ENCODE measurements at regions not wholly inside any gene's neighbourhood (a gene's known extent, or its start where the extent isn't known, plus 50 kb on each side); places are given as distances from the start of the nearest gene placed in this dataset.

DNA sequence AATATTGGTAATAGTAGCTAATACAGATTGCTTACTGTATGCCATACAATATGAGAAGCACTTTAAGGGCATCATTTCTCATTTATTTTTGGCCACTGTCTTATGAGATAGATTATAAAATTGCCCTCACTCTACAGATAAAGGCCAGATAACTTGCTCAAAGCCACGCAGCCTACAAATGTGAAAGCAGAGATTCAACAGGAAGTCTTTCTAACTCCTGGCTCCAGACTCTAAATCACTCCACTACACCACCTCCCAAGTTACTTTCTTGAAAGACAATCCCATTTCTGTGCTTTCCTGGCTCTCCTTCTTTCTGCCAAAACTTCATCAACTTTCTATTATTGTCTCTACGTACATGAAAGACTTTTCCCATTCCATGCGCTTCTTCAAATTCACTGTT is 194.7 kb downstream of the FBXO8 start:
- H3K9me3 ChIP-seq (ENCODE audit: control insufficient read depth in 2 of 2, low read length in 2 of 2) = no peaks in the 10 kb centered on the region
- H3K27ac Mint-ChIP-seq = peak overlapping the region in 1 of 3 donors; percentile 63
- H3K4me1 Mint-ChIP-seq = peaks cover 0 to 5% (median 0%) of the 10 kb centered on the region in 4 donors
- H3K9me3 Mint-ChIP-seq = peaks cover 0 to 12% (median 0%) of the 10 kb centered on the region in 7 donors
- no peak overlapping the region for H3K4me3 ChIP-seq (ENCODE audit: low read depth, low read length)
- H3K27me3 Mint-ChIP-seq = no peaks in the 10 kb centered on the region
- no peaks in the 10 kb centered on the region for H3K27me3 ChIP-seq (ENCODE audit: control insufficient read depth, insufficient read depth, low read length)
- no peak overlapping the region for H3K4me3 Mint-ChIP-seq
- H3K36me3 ChIP-seq (ENCODE audit: control insufficient read depth, insufficient read depth, low read length) = no peaks in the 10 kb centered on the region
- no peak for DNase-seq
- ATAC-seq (ENCODE audit: low read depth in 2 of 2) = no peak
- no peak overlapping the region for H3K27ac ChIP-seq (ENCODE audit: insufficient read depth, low read length, poor library complexity, severe bottlenecking)
- H3K4me1 ChIP-seq (ENCODE audit: control insufficient read depth, insufficient read depth, low read length, poor library complexity, severe bottlenecking) = no peaks in the 10 kb centered on the region
- no peaks in the 10 kb centered on the region for H3K36me3 Mint-ChIP-seq

GRCh38 chr4:174086829-174087799 is 196.4 kb downstream of the FBXO8 start:
- Histone ChIP-seq H3K4me1 (ENCODE audit: control insufficient read depth, insufficient read depth, low read length, poor library complexity, severe bottlenecking) (no peaks in the 10 kb centered on the region), H3K9me3 (ENCODE audit: control insufficient read depth in 2 of 2, low read length in 2 of 2) (no peaks in the 10 kb centered on the region), H3K36me3 (ENCODE audit: control insufficient read depth, insufficient read depth, low read length) (no peaks in the 10 kb centered on the region), H3K4me3 (ENCODE audit: low read depth, low read length) (no peak overlapping the region), H3K27me3 (ENCODE audit: control insufficient read depth, insufficient read depth, low read length) (no peaks in the 10 kb centered on the region), H3K27ac (ENCODE audit: insufficient read depth, low read length, poor library complexity, severe bottlenecking) (no peak overlapping the region)
- Mint-ChIP-seq H3K4me3 (no peak overlapping the region), H3K27ac (no peak overlapping the region), H3K36me3 (no peaks in the 10 kb centered on the region), H3K9me3 (peaks cover 0 to 6% (median 0%) of the 10 kb centered on the region in 7 donors), H3K27me3 (no peaks in the 10 kb centered on the region), H3K4me1 (peaks cover 0 to 5% (median 0%) of the 10 kb centered on the region in 4 donors)
- DNase-seq (no peak), ATAC-seq (ENCODE audit: low read depth in 2 of 2) (no peak)

DNA sequence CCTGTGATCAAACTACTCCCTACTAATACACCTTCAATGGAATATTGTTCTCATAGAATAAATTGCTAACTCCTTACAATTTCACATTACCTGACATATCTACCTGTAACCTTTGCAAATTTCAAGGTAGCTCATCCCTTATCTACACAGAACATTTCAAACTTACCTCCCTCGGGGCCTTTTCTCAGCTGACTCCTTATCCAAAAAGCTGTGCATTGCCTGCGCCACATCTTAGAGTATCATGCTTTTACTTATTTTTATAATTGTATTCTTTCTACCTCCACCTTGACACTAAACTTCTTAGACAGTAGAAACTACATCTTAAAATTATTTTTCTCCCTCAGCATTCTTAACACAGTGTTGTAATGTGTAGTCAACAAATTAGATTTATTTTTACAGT is 198.5 kb downstream of the FBXO8 start:
- Histone ChIP-seq H3K9me3 (ENCODE audit: control insufficient read depth in 2 of 2, low read length in 2 of 2) (no peaks in the 10 kb centered on the region), H3K27ac (ENCODE audit: insufficient read depth, low read length, poor library complexity, severe bottlenecking) (no peak overlapping the region), H3K36me3 (ENCODE audit: control insufficient read depth, insufficient read depth, low read length) (no peaks in the 10 kb centered on the region), H3K27me3 (ENCODE audit: control insufficient read depth, insufficient read depth, low read length) (no peaks in the 10 kb centered on the region), H3K4me1 (ENCODE audit: control insufficient read depth, insufficient read depth, low read length, poor library complexity, severe bottlenecking) (no peaks in the 10 kb centered on the region), H3K4me3 (ENCODE audit: low read depth, low read length) (no peak overlapping the region)
- ATAC-seq (ENCODE audit: low read depth in 2 of 2) (no peak), DNase-seq (no peak)
- H3K36me3 Mint-ChIP-seq = no peaks in the 10 kb centered on the region
- H3K9me3 Mint-ChIP-seq = peaks cover 0 to 2% (median 0%) of the 10 kb centered on the region in 7 donors
- no peak overlapping the region for H3K4me3 Mint-ChIP-seq
- H3K27ac Mint-ChIP-seq = no peak overlapping the region
- H3K27me3 Mint-ChIP-seq = no peaks in the 10 kb centered on the region
- peaks cover 0 to 5% (median 0%) of the 10 kb centered on the region in 4 donors for H3K4me1 Mint-ChIP-seq

DNA sequence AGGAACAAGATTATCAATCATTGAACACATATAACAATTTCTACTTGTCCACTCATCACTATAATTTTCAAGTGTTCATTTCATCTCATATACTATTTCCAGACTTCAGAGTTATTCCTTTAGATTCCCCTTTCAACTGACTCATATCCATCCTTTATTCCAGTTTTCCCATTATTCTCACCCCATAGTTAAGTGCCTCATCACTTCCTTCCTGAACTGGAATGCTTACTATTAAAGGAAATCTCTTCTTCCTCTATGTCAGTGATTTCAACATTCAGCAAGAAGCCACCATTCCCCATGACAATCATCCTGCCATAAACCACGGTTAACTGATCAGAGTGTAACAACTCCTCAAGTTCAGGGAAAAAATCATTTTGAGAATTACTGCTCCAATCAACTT is 198.9 kb downstream of the FBXO8 start:
- H3K27ac ChIP-seq (ENCODE audit: insufficient read depth, low read length, poor library complexity, severe bottlenecking) = no peak overlapping the region
- Mint-ChIP-seq H3K4me1 (peaks cover 0 to 5% (median 0%) of the 10 kb centered on the region in 4 donors), H3K36me3 (no peaks in the 10 kb centered on the region), H3K27me3 (no peaks in the 10 kb centered on the region), H3K4me3 (no peak overlapping the region), H3K27ac (no peak overlapping the region), H3K9me3 (no peaks in the 10 kb centered on the region)
- no peaks in the 10 kb centered on the region for H3K9me3 ChIP-seq (ENCODE audit: control insufficient read depth in 2 of 2, low read length in 2 of 2)
- H3K36me3 ChIP-seq (ENCODE audit: control insufficient read depth, insufficient read depth, low read length) = no peaks in the 10 kb centered on the region
- no peaks in the 10 kb centered on the region for H3K27me3 ChIP-seq (ENCODE audit: control insufficient read depth, insufficient read depth, low read length)
- no peak for DNase-seq
- no peak for ATAC-seq (ENCODE audit: low read depth in 2 of 2)
- no peak overlapping the region for H3K4me3 ChIP-seq (ENCODE audit: low read depth, low read length)
- H3K4me1 ChIP-seq (ENCODE audit: control insufficient read depth, insufficient read depth, low read length, poor library complexity, severe bottlenecking) = no peaks in the 10 kb centered on the region

GRCh38 chr4:174080361-174080760 is 203.1 kb downstream of the FBXO8 start:
- no peak overlapping the region for H3K27ac ChIP-seq (ENCODE audit: insufficient read depth, low read length, poor library complexity, severe bottlenecking)
- DNase-seq (no peak), ATAC-seq (ENCODE audit: low read depth in 2 of 2) (no peak)
- Mint-ChIP-seq H3K27ac (no peak overlapping the region), H3K4me1 (no peaks in the 10 kb centered on the region), H3K4me3 (no peak overlapping the region), H3K9me3 (peaks cover 0 to 4% (median 0%) of the 10 kb centered on the region in 7 donors), H3K27me3 (no peaks in the 10 kb centered on the region), H3K36me3 (no peaks in the 10 kb centered on the region)
- no peak overlapping the region for H3K4me3 ChIP-seq (ENCODE audit: low read depth, low read length)
- no peaks in the 10 kb centered on the region for H3K9me3 ChIP-seq (ENCODE audit: control insufficient read depth in 2 of 2, low read length in 2 of 2)
- H3K27me3 ChIP-seq (ENCODE audit: control insufficient read depth, insufficient read depth, low read length) = no peaks in the 10 kb centered on the region
- no peaks in the 10 kb centered on the region for H3K36me3 ChIP-seq (ENCODE audit: control insufficient read depth, insufficient read depth, low read length)
- no peaks in the 10 kb centered on the region for H3K4me1 ChIP-seq (ENCODE audit: control insufficient read depth, insufficient read depth, low read length, poor library complexity, severe bottlenecking)

GRCh38 chr4:174071595-174071994 is 211.9 kb downstream of the FBXO8 start:
- ATAC-seq (ENCODE audit: low read depth in 2 of 2) = no peak
- no peaks in the 10 kb centered on the region for H3K4me1 Mint-ChIP-seq
- no peaks in the 10 kb centered on the region for H3K27me3 Mint-ChIP-seq
- Histone ChIP-seq H3K4me3 (ENCODE audit: low read depth, low read length) (no peak overlapping the region), H3K9me3 (ENCODE audit: control insufficient read depth in 2 of 2, low read length in 2 of 2) (no peaks in the 10 kb centered on the region), H3K4me1 (ENCODE audit: control insufficient read depth, insufficient read depth, low read length, poor library complexity, severe bottlenecking) (no peaks in the 10 kb centered on the region), H3K36me3 (ENCODE audit: control insufficient read depth, insufficient read depth, low read length) (no peaks in the 10 kb centered on the region), H3K27ac (ENCODE audit: insufficient read depth, low read length, poor library complexity, severe bottlenecking) (no peak overlapping the region), H3K27me3 (ENCODE audit: control insufficient read depth, insufficient read depth, low read length) (no peaks in the 10 kb centered on the region)
- no peaks in the 10 kb centered on the region for H3K36me3 Mint-ChIP-seq
- no peak for DNase-seq
- H3K9me3 Mint-ChIP-seq = peaks cover 0 to 2% (median 1%) of the 10 kb centered on the region in 7 donors
- H3K4me3 Mint-ChIP-seq = no peak overlapping the region
- no peak overlapping the region for H3K27ac Mint-ChIP-seq

DNA sequence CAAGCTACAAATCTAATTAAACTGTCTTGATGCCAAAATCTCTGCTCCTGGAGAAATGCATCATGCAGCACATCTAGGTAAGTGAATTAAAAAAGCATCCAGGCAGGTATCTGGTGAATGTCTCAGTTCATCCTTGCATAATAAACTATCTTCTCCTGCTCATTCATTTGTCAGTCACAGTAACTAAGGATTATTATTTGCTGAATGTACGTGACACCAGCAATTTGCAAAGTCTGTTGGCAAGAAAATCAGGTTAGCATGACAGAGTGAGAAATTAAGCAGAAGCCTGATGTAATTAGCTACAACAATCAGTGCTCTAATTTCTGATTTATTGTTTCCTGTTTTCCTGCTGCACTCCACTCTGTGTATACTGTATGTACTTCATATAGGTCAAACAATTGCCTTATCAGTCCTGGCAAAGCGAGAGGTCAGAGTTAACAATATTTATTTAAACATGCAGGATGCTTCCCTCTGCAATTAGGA is 213.6 kb downstream of the FBXO8 start:
- no peak overlapping the region for H3K27ac Mint-ChIP-seq
- no peak overlapping the region for H3K27ac ChIP-seq (ENCODE audit: insufficient read depth, low read length, poor library complexity, severe bottlenecking)
- no peaks in the 10 kb centered on the region for H3K36me3 ChIP-seq (ENCODE audit: control insufficient read depth, insufficient read depth, low read length)
- no peaks in the 10 kb centered on the region for H3K36me3 Mint-ChIP-seq
- peaks cover 0 to 2% (median 1%) of the 10 kb centered on the region in 7 donors for H3K9me3 Mint-ChIP-seq
- no peaks in the 10 kb centered on the region for H3K4me1 ChIP-seq (ENCODE audit: control insufficient read depth, insufficient read depth, low read length, poor library complexity, severe bottlenecking)
- no peaks in the 10 kb centered on the region for H3K27me3 ChIP-seq (ENCODE audit: control insufficient read depth, insufficient read depth, low read length)
- H3K4me1 Mint-ChIP-seq = no peaks in the 10 kb centered on the region
- DNase-seq (no peak), ATAC-seq (ENCODE audit: low read depth in 2 of 2) (no peak)
- no peaks in the 10 kb centered on the region for H3K9me3 ChIP-seq (ENCODE audit: control insufficient read depth in 2 of 2, low read length in 2 of 2)
- H3K27me3 Mint-ChIP-seq = no peaks in the 10 kb centered on the region
- H3K4me3 ChIP-seq (ENCODE audit: low read depth, low read length) = no peak overlapping the region
- no peak overlapping the region for H3K4me3 Mint-ChIP-seq
